ENCODE measurements at regions not wholly inside any gene's neighbourhood (a gene's known extent, or its start where the extent isn't known, plus 50 kb on each side); places are given as distances from the start of the nearest gene placed in this dataset.

DNA sequence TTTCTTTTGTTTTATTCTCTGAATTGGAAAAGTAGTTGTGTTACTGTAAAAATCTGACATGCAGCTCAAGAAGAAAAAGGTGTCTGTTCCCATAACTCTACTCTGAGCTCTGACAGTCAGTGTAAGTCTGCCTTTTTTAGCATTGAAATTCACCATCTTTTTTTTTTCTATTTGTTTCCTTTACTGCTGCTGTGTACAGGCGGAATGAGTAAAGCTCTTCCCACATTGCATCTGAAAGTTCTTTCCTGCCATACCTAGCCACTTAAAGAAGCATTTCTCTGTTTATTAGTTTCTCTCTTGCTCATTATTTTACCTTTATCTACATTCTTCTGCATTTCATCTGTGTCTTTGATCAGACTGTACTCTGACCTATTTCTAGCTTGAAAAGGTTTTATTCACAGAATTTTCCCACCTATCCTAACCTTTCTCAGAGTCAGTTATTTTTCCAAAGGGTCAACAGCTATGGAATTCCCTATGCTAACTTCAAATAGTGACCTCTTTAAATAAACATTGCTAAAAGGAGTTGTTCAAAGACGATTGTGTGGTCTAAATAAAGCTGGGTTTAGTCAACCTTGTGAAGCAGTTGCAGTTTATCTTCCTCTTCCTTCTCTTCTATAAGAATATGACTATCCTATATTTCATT lies 1303.1 kb upstream of the ZEB2 start:
- no peak for TF ChIP-seq POLR2A (IDR thresholded peaks at IDR 0.05)
- TF ChIP-seq, protein P1, sequence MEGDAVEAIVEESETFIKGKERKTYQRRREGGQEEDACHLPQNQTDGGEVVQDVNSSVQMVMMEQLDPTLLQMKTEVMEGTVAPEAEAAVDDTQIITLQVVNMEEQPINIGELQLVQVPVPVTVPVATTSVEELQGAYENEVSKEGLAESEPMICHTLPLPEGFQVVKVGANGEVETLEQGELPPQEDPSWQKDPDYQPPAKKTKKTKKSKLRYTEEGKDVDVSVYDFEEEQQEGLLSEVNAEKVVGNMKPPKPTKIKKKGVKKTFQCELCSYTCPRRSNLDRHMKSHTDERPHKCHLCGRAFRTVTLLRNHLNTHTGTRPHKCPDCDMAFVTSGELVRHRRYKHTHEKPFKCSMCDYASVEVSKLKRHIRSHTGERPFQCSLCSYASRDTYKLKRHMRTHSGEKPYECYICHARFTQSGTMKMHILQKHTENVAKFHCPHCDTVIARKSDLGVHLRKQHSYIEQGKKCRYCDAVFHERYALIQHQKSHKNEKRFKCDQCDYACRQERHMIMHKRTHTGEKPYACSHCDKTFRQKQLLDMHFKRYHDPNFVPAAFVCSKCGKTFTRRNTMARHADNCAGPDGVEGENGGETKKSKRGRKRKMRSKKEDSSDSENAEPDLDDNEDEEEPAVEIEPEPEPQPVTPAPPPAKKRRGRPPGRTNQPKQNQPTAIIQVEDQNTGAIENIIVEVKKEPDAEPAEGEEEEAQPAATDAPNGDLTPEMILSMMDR (IDR thresholded peaks at IDR 0.05) = no peak
- Histone ChIP-seq H3K27ac (no peak overlapping the region), H3K4me3 (no peak overlapping the region), H3K36me3 (replicated peaks in 1 of 2) (no peaks in the 10 kb centered on the region), H3K27me3 (no peaks in the 10 kb centered on the region), H3K4me1 (replicated peaks in 1 of 2) (no peaks in the 10 kb centered on the region), H3K9me3 (replicated peaks in 1 of 3) (no peaks in the 10 kb centered on the region)
- DNase-seq = no peak
- intact Hi-C loops (cut with DNase I) = no loop called here
- WGBS, 4 donors = 41 to 53% (median 48%) methylated on average over 2 of the region's 2 CpGs

DNA sequence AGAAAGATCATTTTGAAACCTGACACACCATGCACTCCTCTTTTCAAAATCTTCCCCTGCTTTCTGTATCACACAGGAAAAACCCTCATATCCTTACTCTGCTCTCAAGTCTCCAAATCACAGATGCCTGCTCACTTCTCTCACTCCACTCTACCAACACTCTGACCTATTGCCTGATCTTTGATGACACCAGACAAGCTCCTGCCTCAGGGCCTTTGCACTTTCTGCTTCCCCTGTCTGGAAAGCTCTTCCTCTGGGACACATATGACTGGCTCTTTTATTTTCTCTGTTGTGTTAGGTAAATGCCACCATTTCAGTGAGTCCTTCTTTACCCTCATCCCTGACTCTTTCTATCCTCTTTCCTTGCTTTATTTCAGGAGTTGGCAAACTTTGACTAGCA lies 1300.7 kb upstream of the ZEB2 start:
- no peak overlapping the region for H3K4me3 ChIP-seq
- H3K27ac ChIP-seq = no peak overlapping the region
- H3K4me1 ChIP-seq (replicated peaks in 1 of 2) = no peaks in the 10 kb centered on the region
- H3K9me3 ChIP-seq (replicated peaks in 1 of 3) = no peaks in the 10 kb centered on the region
- DNase-seq = no peak
- H3K27me3 ChIP-seq = no peaks in the 10 kb centered on the region
- intact Hi-C loops (cut with DNase I) = no loop called here
- H3K36me3 ChIP-seq (replicated peaks in 1 of 2) = no peaks in the 10 kb centered on the region
- TF ChIP-seq, protein P1 (IDR thresholded peaks at IDR 0.05) = no peak
- TF ChIP-seq POLR2A (IDR thresholded peaks at IDR 0.05) = no peak

DNA sequence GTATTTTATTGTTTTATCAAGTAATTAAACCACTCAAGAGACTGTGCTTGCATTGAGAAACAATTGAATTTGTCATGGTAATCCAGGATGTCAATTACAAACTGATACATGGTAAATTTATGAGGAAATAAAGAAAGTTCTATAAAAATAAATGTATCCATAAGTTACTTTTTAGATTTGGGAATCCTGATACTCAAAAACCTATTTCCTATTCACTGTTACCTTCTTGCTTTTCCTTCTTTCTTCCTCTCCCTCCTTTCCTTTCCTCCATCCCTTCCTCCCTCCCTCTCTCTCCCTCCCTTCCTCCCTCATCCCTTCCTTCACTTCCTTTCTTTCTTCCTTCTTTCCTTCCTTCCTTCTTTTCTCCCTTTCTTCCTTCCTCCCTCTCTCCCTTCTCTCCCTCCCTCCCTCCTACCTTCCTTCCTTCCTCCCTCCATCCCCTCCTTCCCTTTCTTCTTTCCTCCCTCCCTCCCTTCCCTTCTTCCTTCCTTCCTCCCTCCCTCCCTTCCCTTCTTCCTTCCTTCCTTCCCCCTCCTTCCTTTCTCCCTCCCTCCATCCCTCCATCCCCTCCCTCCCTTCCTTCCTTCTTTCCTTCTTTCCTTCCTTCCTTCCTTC lies 1299.1 kb upstream of the ZEB2 start:
- DNase-seq = no peak
- intact Hi-C loops (cut with DNase I) = no loop called here
- no peak for TF ChIP-seq POLR2A (IDR thresholded peaks at IDR 0.05)
- TF ChIP-seq, protein P1 (IDR thresholded peaks at IDR 0.05) = no peak
- Histone ChIP-seq H3K9me3 (replicated peaks in 1 of 3) (no peaks in the 10 kb centered on the region), H3K27ac (no peak overlapping the region), H3K36me3 (replicated peaks in 1 of 2) (no peaks in the 10 kb centered on the region), H3K27me3 (no peaks in the 10 kb centered on the region), H3K4me1 (replicated peaks in 1 of 2) (no peaks in the 10 kb centered on the region), H3K4me3 (no peak overlapping the region)

DNA sequence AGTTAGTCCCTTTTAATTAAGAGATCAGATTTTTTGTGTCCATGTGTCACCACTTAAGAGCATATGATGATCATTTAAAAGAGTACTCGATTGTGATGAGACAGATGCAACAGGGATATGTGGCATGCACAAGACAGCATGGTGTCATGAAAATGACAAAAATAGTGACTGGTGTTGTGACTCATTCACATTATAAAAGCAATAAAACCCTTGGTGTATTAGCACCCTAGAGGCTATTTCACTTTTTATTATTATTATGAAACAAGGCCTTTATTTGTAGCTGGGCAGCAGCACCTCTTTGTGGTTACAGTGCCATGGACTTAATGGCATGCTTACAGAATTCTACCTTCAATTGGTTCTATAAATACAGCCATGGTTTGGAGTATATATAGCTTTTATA lies 1296.0 kb upstream of the ZEB2 start:
- H3K4me1 ChIP-seq (replicated peaks in 1 of 2) = no peaks in the 10 kb centered on the region
- no peak for DNase-seq
- no peaks in the 10 kb centered on the region for H3K36me3 ChIP-seq (replicated peaks in 1 of 2)
- TF ChIP-seq, protein P1 (IDR thresholded peaks at IDR 0.05) = no peak
- no peak for TF ChIP-seq POLR2A (IDR thresholded peaks at IDR 0.05)
- WGBS, 4 donors = 81 to 90% (median 85%) methylated on average over 1 of the region's 1 CpG
- no peak overlapping the region for H3K4me3 ChIP-seq
- intact Hi-C loops (cut with DNase I) = no loop called here
- H3K27ac ChIP-seq = no peak overlapping the region
- no peaks in the 10 kb centered on the region for H3K9me3 ChIP-seq (replicated peaks in 1 of 3)
- H3K27me3 ChIP-seq = no peaks in the 10 kb centered on the region
